ENCODE measurements at regions not wholly inside any gene's neighbourhood (a gene's known extent, or its start where the extent isn't known, plus 50 kb on each side); places are given as distances from the start of the nearest gene placed in this dataset.

DNA sequence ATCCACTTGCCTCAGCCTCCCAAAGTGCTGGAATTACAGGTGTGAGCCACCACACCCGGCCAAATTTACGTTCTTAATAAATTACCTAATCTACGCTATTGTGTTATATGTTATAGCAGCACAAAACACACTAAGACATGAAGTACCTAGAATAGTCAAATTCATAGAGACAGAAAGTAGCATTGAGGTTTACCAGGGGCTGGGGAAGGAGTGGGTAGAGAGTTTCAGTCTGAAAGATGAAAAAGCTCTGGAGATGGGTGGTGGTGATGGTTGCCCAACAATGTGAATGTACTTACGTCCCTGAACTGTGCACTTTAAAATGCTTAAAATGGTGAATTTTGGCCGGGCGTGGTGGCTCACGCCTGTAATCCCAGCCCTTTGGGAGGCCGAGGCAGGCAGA, 65.7 kb upstream of the NUP50 start:
- TF ChIP-seq, protein P1, sequence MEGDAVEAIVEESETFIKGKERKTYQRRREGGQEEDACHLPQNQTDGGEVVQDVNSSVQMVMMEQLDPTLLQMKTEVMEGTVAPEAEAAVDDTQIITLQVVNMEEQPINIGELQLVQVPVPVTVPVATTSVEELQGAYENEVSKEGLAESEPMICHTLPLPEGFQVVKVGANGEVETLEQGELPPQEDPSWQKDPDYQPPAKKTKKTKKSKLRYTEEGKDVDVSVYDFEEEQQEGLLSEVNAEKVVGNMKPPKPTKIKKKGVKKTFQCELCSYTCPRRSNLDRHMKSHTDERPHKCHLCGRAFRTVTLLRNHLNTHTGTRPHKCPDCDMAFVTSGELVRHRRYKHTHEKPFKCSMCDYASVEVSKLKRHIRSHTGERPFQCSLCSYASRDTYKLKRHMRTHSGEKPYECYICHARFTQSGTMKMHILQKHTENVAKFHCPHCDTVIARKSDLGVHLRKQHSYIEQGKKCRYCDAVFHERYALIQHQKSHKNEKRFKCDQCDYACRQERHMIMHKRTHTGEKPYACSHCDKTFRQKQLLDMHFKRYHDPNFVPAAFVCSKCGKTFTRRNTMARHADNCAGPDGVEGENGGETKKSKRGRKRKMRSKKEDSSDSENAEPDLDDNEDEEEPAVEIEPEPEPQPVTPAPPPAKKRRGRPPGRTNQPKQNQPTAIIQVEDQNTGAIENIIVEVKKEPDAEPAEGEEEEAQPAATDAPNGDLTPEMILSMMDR (IDR thresholded peaks at IDR 0.05) = no peak
- TF ChIP-seq EZH2 (IDR thresholded peaks at IDR 0.05; ENCODE audit: borderline replicate concordance, insufficient read depth, low read depth, low read length, poor library complexity, severe bottlenecking) = no peak
